Activated CD8-positive, alpha-beta memory T cell treated with anti-CD3 and anti-CD28 coated beads, Interleukin-2, amount 50 U/mL, for 48 hours (primary cell): ENCODE measurements at regions not wholly inside any gene's neighbourhood (a gene's known extent, or its start where the extent isn't known, plus 50 kb on each side); places are given as distances from the start of the nearest gene placed in this dataset.

ENCODE experiments used
- DNase-seq: peaks from one replicate; pipeline ENCODE4 v3.0.0-alpha.2; 2020

GRCh38 chr16:66133643-66134338, 232.7 kb upstream of the CDH5 start:
- DNase-seq: no peak

GRCh38 chr16:66131895-66132294, 234.6 kb upstream of the CDH5 start:
- DNase-seq: no peak

- DNase-seq: no peak
Measured at GRCh38 chr16:66131156-66131807, 235.2 kb upstream of the CDH5 start.

GRCh38 chr16:66130296-66130905, 236.1 kb upstream of the CDH5 start:
- DNase-seq: no peak

- DNase-seq: no peak
Measured at GRCh38 chr16:66129196-66129595, 237.3 kb upstream of the CDH5 start.

GRCh38 chr16:66128371-66128770, 238.1 kb upstream of the CDH5 start:
- DNase-seq: no peak

- DNase-seq: no peak
Measured at GRCh38 chr16:66127459-66128370, 238.8 kb upstream of the CDH5 start.

GRCh38 chr16:66121466-66121865, 245.0 kb upstream of the CDH5 start:
- DNase-seq: no peak

GRCh38 chr16:66120656-66121055, 245.8 kb upstream of the CDH5 start:
- no peak for DNase-seq

GRCh38 chr16:66116163-66117002, 250.1 kb upstream of the CDH5 start:
- DNase-seq: no peak

GRCh38 chr16:66115373-66115772, 251.1 kb upstream of the CDH5 start:
- no peak for DNase-seq

GRCh38 chr16:66113223-66113622, 253.3 kb upstream of the CDH5 start:
- no peak for DNase-seq

- no peak for DNase-seq
Measured at GRCh38 chr16:66109677-66110076, 256.8 kb upstream of the CDH5 start.

- no peak for DNase-seq
Measured at GRCh38 chr16:66107661-66108060, 258.8 kb upstream of the CDH5 start.

- no peak for DNase-seq
Measured at GRCh38 chr16:66103211-66103610, 263.3 kb upstream of the CDH5 start.

- DNase-seq: no peak
Measured at GRCh38 chr16:66099306-66099705, 267.2 kb upstream of the CDH5 start.

GRCh38 chr16:66097751-66098150, 268.7 kb upstream of the CDH5 start:
- no peak for DNase-seq

GRCh38 chr16:66095676-66096075, 270.8 kb upstream of the CDH5 start:
- DNase-seq: no peak

- no peak for DNase-seq
Measured at GRCh38 chr16:66093191-66093590, 273.3 kb upstream of the CDH5 start.

GRCh38 chr16:66091471-66091891, 275.0 kb upstream of the CDH5 start:
- DNase-seq: no peak

GRCh38 chr16:66088681-66089080, 277.8 kb upstream of the CDH5 start:
- DNase-seq: no peak

GRCh38 chr16:66087308-66087707, 279.2 kb upstream of the CDH5 start:
- DNase-seq: no peak
